Spleen (tissue), 11 donors: ENCODE measurements at regions not wholly inside any gene's neighbourhood (a gene's known extent, or its start where the extent isn't known, plus 50 kb on each side); places are given as distances from the start of the nearest gene placed in this dataset.

Experiments used
- DNase-seq: peaks from one replicate; pipeline ENCODE4 v3.0.0-alpha.2; 2020
- H3K27ac ChIP-seq, 8 donors: fragments of 200-600 bp; sonication (generic) in 7 of 8; 1 replicate in 4 of 8; 2 replicates in 4 of 8; pipeline versions ENCODE4 v1.5.0 to v1.8.0; 2016 to 2021; ENCODE audit warnings: inconsistent platforms in 4 of 8, mild to moderate bottlenecking in 4 of 8, moderate library complexity in 1 of 8
- H3K27me3 ChIP-seq, 7 donors: fragments of 200-600 bp; sonication (generic) in 6 of 7; replicated peaks in 1 of 7; 1 replicate in 4 of 7; 2 replicates in 3 of 7; pipeline versions ENCODE4 v1.5.0 to v1.8.0; 2016 to 2021; ENCODE audit warnings: inconsistent platforms in 3 of 7, mild to moderate bottlenecking in 1 of 7
- H3K36me3 ChIP-seq, 6 donors: fragments of 200-600 bp; sonication (generic) in 5 of 6; 1 replicate in 4 of 6; 2 replicates in 2 of 6; pipeline versions ENCODE4 v1.5.0 to v1.8.0; 2016 to 2021; ENCODE audit warnings: inconsistent platforms in 2 of 6
- H3K4me1 ChIP-seq, 6 donors: fragments of 200-600 bp; sonication (generic) in 5 of 6; 1 replicate in 3 of 6; 2 replicates in 3 of 6; pipeline versions ENCODE4 v1.5.0 to v1.8.0; 2016 to 2021; ENCODE audit warnings: inconsistent platforms in 3 of 6
- H3K4me3 ChIP-seq, 8 donors: fragments of 200-600 bp; sonication (generic) in 7 of 8; 1 replicate in 4 of 8; 2 replicates in 4 of 8; pipeline versions ENCODE4 v1.5.0 to v1.8.0; 2016 to 2021; ENCODE audit warnings: inconsistent platforms in 4 of 8, mild to moderate bottlenecking in 4 of 8, moderate library complexity in 2 of 8
- H3K9me3 ChIP-seq, 8 donors: fragments of 200-600 bp; sonication (generic) in 7 of 8; 1 replicate in 4 of 8; 2 replicates in 4 of 8; pipeline versions ENCODE4 v1.5.0 to v1.8.0; 2016 to 2021; ENCODE audit warnings: inconsistent platforms in 4 of 8
- POLR2A ChIP-seq, 3 donors: fragments of 450-650 bp; IDR thresholded peaks; one replicate each; pipeline ENCODE4 v1.5.1; 2017; ENCODE audit warnings: antibody characterized with exemption in 3 of 3, mild to moderate bottlenecking in 1 of 3
- POLR2AphosphoS5 ChIP-seq, 3 donors: sonication (generic); formaldehyde crosslinking; IDR thresholded peaks; one replicate each; pipeline ENCODE4 v1.5.1; 2017; ENCODE audit warnings: antibody characterized with exemption in 3 of 3
- WGBS, 5 donors: extraction: QIAGEN DNeasy Blood & Tissue Kit in 3 of 5; methylation state at CpG; one replicate each; pipeline versions ENCODE4 v1.1.5 to v1.1.7; 2013 to 2018; 5-methylcytosine and 5-hydroxymethylcytosine counted together
- intact Hi-C: fragments of 100-400 bp; cut with DNase I; formaldehyde crosslinking; loops from one replicate; pipeline ENCODE4 v1.15.0; 2023; ENCODE audit warnings: low total_unique reads
- TF ChIP-seq, protein P1 (sequence below), 11 experiments: fragments of 200-600 bp in 7 of 11; fragments of 450-650 bp in 4 of 11; sonication (generic) in 4 of 11; IDR thresholded peaks in 8 of 11; conservative IDR thresholded peaks in 3 of 11; 1 replicate in 7 of 11; 2 replicates in 4 of 11; pipeline versions ENCODE4 v1.4.0 to v1.8.0; 2016 to 2021; ENCODE audit warnings: antibody characterized with exemption in 11 of 11, inconsistent platforms in 4 of 11, mild to moderate bottlenecking in 1 of 11
- donor health status: healthy with polysubstance abuse.
- donor health status: DM: no; HTN: no; CAD: no; lungs with moderate emphysema.
- donor health status: DM: no; HTN: no; CAD: no.
- donor health status: Bipolar disorder and iron deficiency.
- donor health status: healthy.
- donor health status: DM: no; HTN: no; CAD: no.
- donor health status: DM: yes; HTN: yes; CAD: no.

DNA sequence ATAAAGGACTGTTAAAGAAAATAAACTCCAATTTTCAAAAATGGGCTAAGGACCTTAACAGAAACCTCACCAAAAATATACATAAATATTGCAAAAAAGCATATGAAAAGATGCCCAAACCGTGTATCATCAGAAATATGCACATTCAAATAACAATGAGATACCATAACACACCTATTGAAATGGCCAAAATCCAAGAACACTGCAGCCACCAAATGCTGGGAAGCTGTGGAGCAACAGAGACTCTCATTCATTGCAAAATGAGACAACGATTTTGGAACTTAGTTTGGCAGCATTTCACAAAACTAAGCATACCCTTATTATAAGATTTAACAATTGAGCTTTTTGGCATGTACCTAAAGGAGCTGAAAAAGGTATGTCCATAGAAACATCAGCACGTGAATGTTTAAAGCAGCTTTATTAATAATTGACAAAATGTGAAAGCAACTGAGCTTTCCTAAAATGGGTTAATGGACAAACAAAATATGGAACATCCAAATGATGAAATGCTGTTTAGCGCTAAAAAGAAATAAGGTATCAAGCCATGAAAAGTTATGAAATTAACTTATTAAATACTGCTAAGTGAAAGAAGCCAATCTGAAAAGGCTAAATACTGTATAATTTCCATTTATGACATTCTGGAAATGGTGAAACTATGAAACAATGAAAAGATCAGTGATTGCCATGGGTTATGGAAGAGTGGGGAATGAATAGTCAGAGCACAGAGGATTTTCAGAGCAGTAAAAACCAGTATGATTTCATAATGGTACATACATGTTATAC is 592.6 kb upstream of the ADGRB3 start:
- no peaks in the 10 kb centered on the region for H3K27me3 ChIP-seq
- 61 to 73% (median 65%) methylated on average over 4 of the region's 4 CpGs for WGBS, 5 donors
- peaks cover 0 to 4% (median under 1%) of the 10 kb centered on the region in 8 donors for H3K9me3 ChIP-seq
- intact Hi-C loops, result no loop called here
- H3K27ac ChIP-seq, result no peak overlapping the region
- no peak overlapping the region for H3K4me3 ChIP-seq
- no peak for DNase-seq
- H3K36me3 ChIP-seq, result no peaks in the 10 kb centered on the region
- TF ChIP-seq POLR2AphosphoS5 (IDR thresholded peaks at IDR 0.05) (no peak), POLR2A (IDR thresholded peaks at IDR 0.05) (no peak)
- TF ChIP-seq, protein P1, sequence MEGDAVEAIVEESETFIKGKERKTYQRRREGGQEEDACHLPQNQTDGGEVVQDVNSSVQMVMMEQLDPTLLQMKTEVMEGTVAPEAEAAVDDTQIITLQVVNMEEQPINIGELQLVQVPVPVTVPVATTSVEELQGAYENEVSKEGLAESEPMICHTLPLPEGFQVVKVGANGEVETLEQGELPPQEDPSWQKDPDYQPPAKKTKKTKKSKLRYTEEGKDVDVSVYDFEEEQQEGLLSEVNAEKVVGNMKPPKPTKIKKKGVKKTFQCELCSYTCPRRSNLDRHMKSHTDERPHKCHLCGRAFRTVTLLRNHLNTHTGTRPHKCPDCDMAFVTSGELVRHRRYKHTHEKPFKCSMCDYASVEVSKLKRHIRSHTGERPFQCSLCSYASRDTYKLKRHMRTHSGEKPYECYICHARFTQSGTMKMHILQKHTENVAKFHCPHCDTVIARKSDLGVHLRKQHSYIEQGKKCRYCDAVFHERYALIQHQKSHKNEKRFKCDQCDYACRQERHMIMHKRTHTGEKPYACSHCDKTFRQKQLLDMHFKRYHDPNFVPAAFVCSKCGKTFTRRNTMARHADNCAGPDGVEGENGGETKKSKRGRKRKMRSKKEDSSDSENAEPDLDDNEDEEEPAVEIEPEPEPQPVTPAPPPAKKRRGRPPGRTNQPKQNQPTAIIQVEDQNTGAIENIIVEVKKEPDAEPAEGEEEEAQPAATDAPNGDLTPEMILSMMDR (IDR thresholded peaks at IDR 0.05 in 8 of 11, conservative IDR thresholded peaks at IDR 0.05 in 3 of 11), result no peak
- H3K4me1 ChIP-seq, result no peaks in the 10 kb centered on the region

DNA sequence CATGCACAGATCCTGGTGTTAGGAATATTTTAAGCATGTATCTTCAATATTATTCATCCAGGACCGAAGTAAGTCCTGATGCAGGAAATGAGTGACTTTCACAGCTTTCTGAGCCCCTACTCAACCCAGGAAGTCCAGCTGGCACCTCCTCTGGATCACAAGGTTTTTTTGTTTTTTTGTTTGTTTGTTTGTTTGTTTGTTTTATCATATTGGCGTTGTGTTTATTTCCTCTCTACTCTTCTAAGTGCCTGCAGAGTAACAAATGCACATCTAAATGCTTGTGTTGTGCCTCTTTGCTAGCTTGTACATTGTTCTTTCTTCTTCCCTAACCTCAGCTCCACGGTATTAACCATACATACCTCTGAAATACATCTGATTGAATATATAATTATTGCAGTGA is 594.3 kb upstream of the ADGRB3 start:
- Histone ChIP-seq H3K36me3 (no peaks in the 10 kb centered on the region), H3K9me3 (peaks cover 0 to 4% (median 0%) of the 10 kb centered on the region in 8 donors), H3K27me3 (no peaks in the 10 kb centered on the region), H3K27ac (no peak overlapping the region), H3K4me1 (no peaks in the 10 kb centered on the region), H3K4me3 (peak overlapping the region in 1 of 8 donors; percentile 12)
- WGBS, 5 donors, result 32 to 40% (median 36%) methylated on average over 3 of the region's 3 CpGs
- no peak for DNase-seq
- TF ChIP-seq POLR2AphosphoS5 (IDR thresholded peaks at IDR 0.05), result no peak
- TF ChIP-seq POLR2A (IDR thresholded peaks at IDR 0.05), result no peak
- TF ChIP-seq, protein P1 (IDR thresholded peaks at IDR 0.05 in 8 of 11, conservative IDR thresholded peaks at IDR 0.05 in 3 of 11), result no peak
- intact Hi-C loops, result no loop called here

DNA sequence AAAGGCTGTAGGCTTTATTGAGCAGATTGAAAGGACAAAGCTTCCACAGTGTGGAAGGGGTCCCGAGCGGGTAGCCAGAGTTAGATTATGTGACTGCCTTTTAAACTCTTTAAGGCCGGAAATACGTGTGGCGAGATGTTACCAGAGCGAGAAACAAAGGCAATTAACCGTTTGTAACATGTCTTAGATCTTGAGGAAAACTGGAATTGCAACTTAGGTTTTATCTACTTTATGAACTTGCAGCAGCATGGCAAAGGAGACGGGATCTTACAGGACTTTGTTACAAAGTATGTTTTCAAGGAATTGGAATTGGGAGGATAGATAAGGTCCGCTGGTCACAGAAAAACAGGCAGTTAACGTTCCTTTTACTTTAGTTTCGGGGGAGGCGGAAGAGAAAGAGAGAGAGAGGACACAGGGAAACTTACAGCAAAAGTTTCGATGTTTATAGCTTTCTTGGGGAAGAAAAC is 594.7 kb upstream of the ADGRB3 start:
- Histone ChIP-seq H3K27me3 (no peaks in the 10 kb centered on the region), H3K4me1 (no peaks in the 10 kb centered on the region), H3K9me3 (peaks cover 0 to 4% (median 0%) of the 10 kb centered on the region in 8 donors), H3K36me3 (no peaks in the 10 kb centered on the region), H3K4me3 (peak overlapping the region in 1 of 8 donors; percentile 12), H3K27ac (no peak overlapping the region)
- DNase-seq, result no peak
- TF ChIP-seq, protein P1 (IDR thresholded peaks at IDR 0.05 in 8 of 11, conservative IDR thresholded peaks at IDR 0.05 in 3 of 11), result no peak
- TF ChIP-seq POLR2AphosphoS5 (IDR thresholded peaks at IDR 0.05) (no peak), POLR2A (IDR thresholded peaks at IDR 0.05) (no peak)
- WGBS, 5 donors, result 41 to 54% (median 49%) methylated on average over 13 of the region's 13 CpGs
- intact Hi-C loops, result no loop called here

DNA sequence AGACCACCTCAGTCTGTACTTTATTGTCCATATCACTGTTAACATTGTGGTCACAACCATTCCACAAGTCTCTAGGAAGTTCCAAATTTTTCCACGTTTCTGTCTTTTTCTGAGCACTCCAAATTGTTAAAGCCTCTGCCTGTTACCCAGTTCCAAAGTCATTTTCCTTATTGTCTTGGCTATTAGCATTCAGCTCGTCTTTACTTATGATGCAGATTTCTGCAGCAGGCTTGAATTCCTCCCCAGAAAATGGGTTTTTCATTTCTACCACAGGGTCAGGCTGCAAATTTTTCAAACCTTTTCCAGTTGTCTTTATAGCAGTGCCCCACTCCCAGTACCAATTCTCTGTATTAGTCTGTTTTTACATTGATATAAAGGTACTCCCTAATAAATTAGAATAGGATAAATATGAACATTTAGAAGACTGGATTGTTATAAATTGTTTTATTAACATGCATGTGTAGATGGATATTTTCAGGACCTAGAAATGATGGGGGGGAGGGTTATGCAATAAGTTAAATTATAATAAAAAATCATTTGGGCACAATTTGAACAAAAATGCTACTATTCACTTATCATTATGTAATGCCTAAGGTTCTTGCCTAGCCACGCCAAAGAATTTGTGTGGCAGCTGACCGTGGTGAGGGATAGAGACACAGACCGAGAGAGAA is 595.3 kb upstream of the ADGRB3 start:
- no peak for DNase-seq
- Histone ChIP-seq H3K27me3 (no peaks in the 10 kb centered on the region), H3K27ac (no peak overlapping the region), H3K4me1 (no peaks in the 10 kb centered on the region), H3K4me3 (no peak overlapping the region), H3K9me3 (peaks cover 0 to 8% (median under 1%) of the 10 kb centered on the region in 8 donors), H3K36me3 (no peaks in the 10 kb centered on the region)
- intact Hi-C loops, result no loop called here
- TF ChIP-seq POLR2AphosphoS5 (IDR thresholded peaks at IDR 0.05), result no peak
- TF ChIP-seq, protein P1 (IDR thresholded peaks at IDR 0.05 in 8 of 11, conservative IDR thresholded peaks at IDR 0.05 in 3 of 11), result no peak
- no peak for TF ChIP-seq POLR2A (IDR thresholded peaks at IDR 0.05)
- 29 to 37% (median 34%) methylated on average over 5 of the region's 5 CpGs for WGBS, 5 donors
